ENCODE measurements at regions not wholly inside any gene's neighbourhood (a gene's known extent, or its start where the extent isn't known, plus 50 kb on each side); places are given as distances from the start of the nearest gene placed in this dataset.

DNA sequence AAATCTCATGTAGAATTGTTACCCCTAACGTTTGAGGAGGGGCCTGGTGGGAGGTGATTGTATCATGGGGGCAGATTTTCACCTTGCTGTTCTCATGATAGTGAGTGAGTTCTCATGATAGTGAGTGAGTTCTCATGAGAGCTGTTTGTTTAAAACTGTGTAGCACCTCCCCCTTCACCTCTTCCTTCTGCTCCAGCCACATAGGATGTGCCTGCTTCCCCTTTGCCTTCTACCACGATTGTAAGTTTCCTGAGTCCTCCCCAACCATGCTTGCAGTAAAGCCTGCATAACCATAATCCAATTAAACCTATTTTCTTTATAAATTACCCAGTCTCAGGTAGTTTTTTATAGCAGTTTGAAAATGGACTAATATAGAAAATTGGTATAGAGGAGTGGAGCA is 1783.7 kb upstream of the CDH9 start:
- Histone ChIP-seq H2BK20ac (ENCODE audit: low read length) (no peak overlapping the region), H2BK15ac (ENCODE audit: low read length) (no peak overlapping the region), H3K23ac (ENCODE audit: insufficient read length) (no peak overlapping the region), H3K18ac (ENCODE audit: extremely low read depth, low read length) (no peak overlapping the region), H4K91ac (replicated peaks; ENCODE audit: insufficient read length, low read length) (no peak overlapping the region), H3K4me2 (ENCODE audit: insufficient read depth in 1 of 2, low read depth in 2 of 2, low read length in 2 of 2) (no peak overlapping the region), H3K9ac (replicated peaks in 1 of 4; ENCODE audit: extremely low read depth in 1 of 4, low read depth in 3 of 4, low read length in 3 of 4) (no peak overlapping the region), H3K4me3 (ENCODE audit: extremely low read depth in 1 of 4, insufficient read depth in 2 of 4, low read depth in 3 of 4, low read length in 4 of 4) (no peak overlapping the region), H3K14ac (ENCODE audit: insufficient read length) (no peak overlapping the region), H3K27ac (ENCODE audit: low read depth, low read length) (no peak overlapping the region), H4K8ac (ENCODE audit: extremely low read depth, insufficient read depth, low read length) (no peak overlapping the region), H4K5ac (ENCODE audit: insufficient read length, low read depth, low read length) (no peak overlapping the region), H2AK5ac (ENCODE audit: low read depth, low read length) (no peak overlapping the region), H3K4ac (replicated peaks; ENCODE audit: insufficient read length, low read depth, low read length) (no peak overlapping the region), H3K23me2 (ENCODE audit: low read depth, low read length) (no peaks in the 10 kb centered on the region), H2BK120ac (replicated peaks; ENCODE audit: low read depth, low read length) (no peak overlapping the region), H3K79me1 (ENCODE audit: low read depth, low read length) (no peaks in the 10 kb centered on the region), H2BK5ac (ENCODE audit: low read depth, low read length) (no peak overlapping the region), H3K9me3 (ENCODE audit: insufficient read depth in 2 of 2, low read depth in 1 of 2, low read length in 1 of 2) (peaks cover 12 to 16% of the 10 kb centered on the region in 2 experiments), H3K27me3 (replicated peaks in 1 of 4; ENCODE audit: control insufficient read depth in 3 of 4, extremely low read depth in 1 of 4, insufficient read depth in 3 of 4, low read length in 3 of 4) (no peaks in the 10 kb centered on the region), H4K20me1 (replicated peaks in 1 of 2; ENCODE audit: control insufficient read depth in 1 of 2, insufficient read depth in 2 of 2, low read length in 2 of 2) (no peaks in the 10 kb centered on the region), H3K56ac (replicated peaks; ENCODE audit: insufficient read length, low read depth, low read length) (no peak overlapping the region), H3K36me3 (ENCODE audit: control insufficient read depth in 2 of 4, insufficient read depth in 4 of 4, low read length in 3 of 4) (peaks cover 0 to 4% (median 0%) of the 10 kb centered on the region in 4 experiments; a peak in 1 of 8 replicates), H3K79me2 (ENCODE audit: control insufficient read depth in 1 of 2, insufficient read depth in 2 of 2, low read length in 2 of 2) (no peaks in the 10 kb centered on the region), H3K4me1 (replicated peaks in 1 of 4; ENCODE audit: control insufficient read depth in 3 of 4, insufficient read depth in 4 of 4, low read length in 3 of 4) (no peaks in the 10 kb centered on the region), H2AFZ (ENCODE audit: low read length) (no peak overlapping the region), H2BK12ac (ENCODE audit: low read depth, low read length) (no peak overlapping the region)
- POLR2A ChIA-PET (ENCODE audit: partially characterized antibody): no interaction called here
- no peak for TF ChIP-seq KDM5A (IDR thresholded peaks at IDR 0.05; ENCODE audit: low read length)
- TF ChIP-seq, protein P1, sequence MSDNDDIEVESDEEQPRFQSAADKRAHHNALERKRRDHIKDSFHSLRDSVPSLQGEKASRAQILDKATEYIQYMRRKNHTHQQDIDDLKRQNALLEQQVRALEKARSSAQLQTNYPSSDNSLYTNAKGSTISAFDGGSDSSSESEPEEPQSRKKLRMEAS (IDR thresholded peaks at IDR 0.05): no peak
- TF ChIP-seq CEBPB (IDR thresholded peaks at IDR 0.05; ENCODE audit: low read depth, low read length): no peak
- no peak for TF ChIP-seq BCL11A (IDR thresholded peaks at IDR 0.05; ENCODE audit: low read depth in 2 of 2, low read length in 2 of 2)
- 100% methylated on average over 2 of the region's 2 CpGs; no CpG with 5 or more reads in 1 of the 2 experiments for WGBS, 2 experiments (ENCODE audit: extremely low coverage in 1 of 2, insufficient coverage in 1 of 2, insufficient read length in 1 of 2, insufficient replicate concordance in 2 of 2, low coverage in 1 of 2, low lambda C conversion rate in 2 of 2, missing lambda C conversion rate in 1 of 2)
- CTCF ChIA-PET (ENCODE audit: partially characterized antibody): no interaction called here
- no peak for DNase-seq (ENCODE audit: low read depth in 1 of 2, low spot score in 2 of 2)
- no peak for FAIRE-seq

Data from H1 (cell line).